Thoracic aorta (tissue), 2 donors: ENCODE measurements at regions not wholly inside any gene's neighbourhood (a gene's known extent, or its start where the extent isn't known, plus 50 kb on each side); places are given as distances from the start of the nearest gene placed in this dataset.

Experiments
- ATAC-seq: fragments of 150-250 bp; one replicate; pipeline ENCODE4 v1.8.0; 2017; ENCODE audit warnings: low read depth; ENCODE audit not compliant: insufficient number of reproducible peaks, low FRiP score
- DNase-seq: peaks from one replicate; pipeline ENCODE4 v3.0.0-alpha.2; 2020; ENCODE audit warnings: low spot score
- H3K27ac ChIP-seq, 2 donors: fragments of 200-600 bp; sonication (generic); 1 replicate in 1 of 2; 2 replicates in 1 of 2; pipeline ENCODE4 v1.5.1; 2016; ENCODE audit warnings: mild to moderate bottlenecking in 2 of 2, moderate library complexity in 2 of 2
- H3K27me3 ChIP-seq: fragments of 200-600 bp; sonication (generic); replicated peaks from 2 replicates; pipeline ENCODE4 v1.6.0; 2016; ENCODE audit warnings: mild to moderate bottlenecking; ENCODE audit not compliant: insufficient read depth
- H3K36me3 ChIP-seq: fragments of 200-600 bp; sonication (generic); one replicate; pipeline ENCODE4 v1.5.1; 2016
- H3K4me1 ChIP-seq, 2 donors: fragments of 200-600 bp; sonication (generic); 1 replicate in 1 of 2; 2 replicates in 1 of 2; pipeline versions ENCODE4 v1.5.1 to v1.6.0; 2016; ENCODE audit warnings: low read depth in 2 of 2, mild to moderate bottlenecking in 1 of 2; ENCODE audit not compliant: control insufficient read depth in 1 of 2
- H3K4me3 ChIP-seq: fragments of 200-600 bp; sonication (generic); 2 replicates; pipeline ENCODE4 v1.5.1; 2016; ENCODE audit warnings: mild to moderate bottlenecking
- H3K9me3 ChIP-seq: fragments of 200-600 bp; sonication (generic); 2 replicates; pipeline ENCODE4 v1.5.1; 2016
- TF ChIP-seq, protein P1 (sequence below): fragments of 200-600 bp; sonication (generic); IDR thresholded peaks from one replicate; pipeline ENCODE4 v1.5.1; 2019; ENCODE audit warnings: antibody characterized with exemption

DNA sequence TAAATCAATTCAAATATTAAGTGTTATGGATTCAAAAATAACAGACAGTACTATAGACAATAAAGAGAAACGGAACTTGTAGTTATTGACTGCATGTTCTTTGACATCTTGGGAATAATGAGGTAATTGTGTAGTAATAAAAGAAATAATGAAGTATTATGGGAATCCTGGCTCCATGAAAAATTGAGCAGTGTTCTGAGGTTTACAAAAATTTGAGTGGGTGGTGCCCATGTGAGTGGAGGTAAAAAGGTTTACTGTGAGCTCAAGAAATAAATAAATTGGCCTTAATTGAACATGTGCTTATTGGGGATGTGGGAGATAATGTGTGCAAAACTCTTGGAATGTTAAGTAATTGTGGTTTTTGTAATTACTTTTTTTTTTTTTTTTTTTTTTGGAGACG is 1013.7 kb upstream of the GJE1 start:
- H3K36me3 ChIP-seq: no peaks in the 10 kb centered on the region
- H3K9me3 ChIP-seq: no peaks in the 10 kb centered on the region
- H3K4me1 ChIP-seq: peaks cover 5 to 21% of the 10 kb centered on the region in 2 donors
- H3K27ac ChIP-seq: no peak overlapping the region
- DNase-seq (no peak), ATAC-seq (no peak)
- TF ChIP-seq, protein P1, sequence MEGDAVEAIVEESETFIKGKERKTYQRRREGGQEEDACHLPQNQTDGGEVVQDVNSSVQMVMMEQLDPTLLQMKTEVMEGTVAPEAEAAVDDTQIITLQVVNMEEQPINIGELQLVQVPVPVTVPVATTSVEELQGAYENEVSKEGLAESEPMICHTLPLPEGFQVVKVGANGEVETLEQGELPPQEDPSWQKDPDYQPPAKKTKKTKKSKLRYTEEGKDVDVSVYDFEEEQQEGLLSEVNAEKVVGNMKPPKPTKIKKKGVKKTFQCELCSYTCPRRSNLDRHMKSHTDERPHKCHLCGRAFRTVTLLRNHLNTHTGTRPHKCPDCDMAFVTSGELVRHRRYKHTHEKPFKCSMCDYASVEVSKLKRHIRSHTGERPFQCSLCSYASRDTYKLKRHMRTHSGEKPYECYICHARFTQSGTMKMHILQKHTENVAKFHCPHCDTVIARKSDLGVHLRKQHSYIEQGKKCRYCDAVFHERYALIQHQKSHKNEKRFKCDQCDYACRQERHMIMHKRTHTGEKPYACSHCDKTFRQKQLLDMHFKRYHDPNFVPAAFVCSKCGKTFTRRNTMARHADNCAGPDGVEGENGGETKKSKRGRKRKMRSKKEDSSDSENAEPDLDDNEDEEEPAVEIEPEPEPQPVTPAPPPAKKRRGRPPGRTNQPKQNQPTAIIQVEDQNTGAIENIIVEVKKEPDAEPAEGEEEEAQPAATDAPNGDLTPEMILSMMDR: no peak
- no peak overlapping the region for H3K4me3 ChIP-seq
- H3K27me3 ChIP-seq: no peaks in the 10 kb centered on the region

DNA sequence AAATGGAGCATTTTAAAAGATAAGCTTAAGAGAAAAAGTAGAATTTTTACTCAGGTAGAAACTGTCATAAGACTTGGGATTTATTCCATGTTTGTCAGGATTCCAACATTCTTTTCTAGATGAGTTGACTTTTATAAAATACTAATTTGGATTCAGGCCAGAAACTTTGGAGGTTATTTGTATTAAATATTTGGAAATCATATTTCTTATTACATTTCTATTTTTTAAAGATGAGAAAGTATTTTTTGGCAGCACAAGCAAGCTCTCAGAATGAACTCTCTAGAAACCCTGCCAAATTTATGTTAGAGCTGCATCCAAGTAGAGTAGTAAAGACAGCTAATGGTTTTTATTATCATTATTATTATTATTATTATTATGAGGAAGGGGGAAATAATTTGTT is 1014.9 kb upstream of the GJE1 start:
- no peak overlapping the region for H3K4me3 ChIP-seq
- H3K27me3 ChIP-seq: no peaks in the 10 kb centered on the region
- no peaks in the 10 kb centered on the region for H3K36me3 ChIP-seq
- H3K4me1 ChIP-seq: peaks cover 5 to 13% of the 10 kb centered on the region in 2 donors
- H3K27ac ChIP-seq: no peak overlapping the region
- TF ChIP-seq, protein P1: no peak
- ATAC-seq (no peak), DNase-seq (no peak)
- no peaks in the 10 kb centered on the region for H3K9me3 ChIP-seq

DNA sequence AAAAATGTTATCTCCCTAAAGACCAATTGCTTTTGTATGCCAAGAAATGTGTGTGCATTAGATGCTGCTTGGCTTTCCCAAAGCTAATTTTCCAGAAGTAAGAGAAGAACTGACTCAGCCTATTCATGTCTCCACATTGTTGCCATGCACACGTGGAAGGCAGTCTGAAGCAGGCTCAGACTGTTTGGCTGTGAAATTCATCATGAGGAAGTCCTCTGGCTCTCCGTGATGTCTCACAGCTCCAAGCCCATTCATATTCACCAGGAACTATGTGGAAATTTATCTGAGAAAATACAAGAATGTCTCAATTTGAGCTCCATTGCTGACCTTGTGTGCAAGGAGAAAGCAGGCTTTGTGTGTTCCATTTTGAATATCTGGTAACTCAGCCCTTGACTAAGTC is 1022.2 kb upstream of the GJE1 start:
- DNase-seq: no peak
- H3K36me3 ChIP-seq: no peaks in the 10 kb centered on the region
- H3K9me3 ChIP-seq: no peaks in the 10 kb centered on the region
- peak overlapping the region in 1 of 2 donors; percentile 20 for H3K27ac ChIP-seq
- H3K4me3 ChIP-seq: no peak overlapping the region
- ATAC-seq: no peak
- H3K27me3 ChIP-seq: no peaks in the 10 kb centered on the region
- H3K4me1 ChIP-seq: peaks cover 9 to 16% of the 10 kb centered on the region in 2 donors
- TF ChIP-seq, protein P1: no peak

DNA sequence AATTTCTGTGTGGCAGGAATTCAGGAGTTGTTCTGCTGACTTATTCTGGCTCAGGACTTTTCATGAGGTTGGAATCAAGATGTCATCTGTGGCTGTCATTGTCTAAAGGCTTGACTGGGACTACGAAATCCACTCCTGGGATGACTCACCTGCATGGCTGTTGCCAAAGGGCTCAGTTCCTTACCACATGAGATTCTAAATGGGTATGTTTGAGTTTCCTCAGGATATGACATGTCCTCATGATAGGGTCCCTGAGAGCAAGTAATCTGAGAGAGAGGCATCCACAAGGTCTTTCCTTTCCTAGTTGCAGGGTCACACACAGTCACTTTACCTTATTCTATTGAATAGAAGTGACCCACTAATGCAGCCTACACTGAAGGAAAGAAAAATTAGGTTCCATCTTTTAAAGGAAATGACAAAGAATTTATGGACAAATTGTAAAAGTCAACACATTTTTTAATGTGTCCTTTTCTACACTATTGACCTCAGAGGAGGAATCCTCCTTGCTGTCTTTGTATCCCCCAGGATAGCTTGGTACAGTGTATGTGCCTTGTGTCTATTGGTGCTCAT is 1025.0 kb upstream of the GJE1 start:
- no peak overlapping the region for H3K4me3 ChIP-seq
- peaks cover 9 to 16% of the 10 kb centered on the region in 2 donors for H3K4me1 ChIP-seq
- no peaks in the 10 kb centered on the region for H3K36me3 ChIP-seq
- TF ChIP-seq, protein P1: no peak
- no peaks in the 10 kb centered on the region for H3K27me3 ChIP-seq
- no peak for DNase-seq
- no peaks in the 10 kb centered on the region for H3K9me3 ChIP-seq
- no peak overlapping the region for H3K27ac ChIP-seq
- ATAC-seq: no peak

DNA sequence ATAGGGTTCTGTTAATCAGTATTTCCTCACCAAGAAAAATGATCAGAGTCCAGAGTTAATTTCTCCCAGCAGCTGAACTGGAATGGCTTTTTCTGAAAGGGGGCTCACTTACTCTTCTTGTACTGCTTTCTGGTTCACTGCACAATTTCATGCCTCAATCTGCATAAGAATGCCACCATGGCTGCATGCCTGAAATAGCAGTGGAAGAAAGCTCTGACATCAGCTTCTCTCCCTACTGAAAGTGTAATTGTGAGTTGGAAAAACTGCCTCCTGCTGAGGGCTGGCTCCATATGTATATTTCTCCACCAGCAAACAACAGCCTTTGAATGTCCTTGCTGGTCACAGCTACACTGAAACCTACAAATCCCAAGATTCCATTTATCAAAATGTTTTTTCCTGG is 1027.2 kb upstream of the GJE1 start:
- Histone ChIP-seq H3K36me3 (no peaks in the 10 kb centered on the region), H3K27ac (no peak overlapping the region), H3K9me3 (no peaks in the 10 kb centered on the region), H3K4me1 (no peaks in the 10 kb centered on the region), H3K27me3 (no peaks in the 10 kb centered on the region), H3K4me3 (no peak overlapping the region)
- TF ChIP-seq, protein P1: no peak
- no peak for DNase-seq
- ATAC-seq: no peak
